Ovary (tissue), 3 donors: ENCODE measurements at regions not wholly inside any gene's neighbourhood (a gene's known extent, or its start where the extent isn't known, plus 50 kb on each side); places are given as distances from the start of the nearest gene placed in this dataset.

Source experiments
- CTCF ChIP-seq, 3 donors: fragments of 450-650 bp in 2 of 3; fragments of 200-600 bp in 1 of 3; IDR thresholded peaks; one replicate each; pipeline versions ENCODE4 v1.5.1 to v1.8.0; 2016 to 2022; ENCODE audit warnings: antibody characterized with exemption in 3 of 3, mild to moderate bottlenecking in 1 of 3
- POLR2A ChIP-seq: fragments of 450-650 bp; IDR thresholded peaks from one replicate; pipeline ENCODE4 v1.6.1; 2017; ENCODE audit warnings: antibody characterized with exemption, mild to moderate bottlenecking, moderate library complexity
- donor health status: DM: no; HTN: no; CAD: no.

DNA sequence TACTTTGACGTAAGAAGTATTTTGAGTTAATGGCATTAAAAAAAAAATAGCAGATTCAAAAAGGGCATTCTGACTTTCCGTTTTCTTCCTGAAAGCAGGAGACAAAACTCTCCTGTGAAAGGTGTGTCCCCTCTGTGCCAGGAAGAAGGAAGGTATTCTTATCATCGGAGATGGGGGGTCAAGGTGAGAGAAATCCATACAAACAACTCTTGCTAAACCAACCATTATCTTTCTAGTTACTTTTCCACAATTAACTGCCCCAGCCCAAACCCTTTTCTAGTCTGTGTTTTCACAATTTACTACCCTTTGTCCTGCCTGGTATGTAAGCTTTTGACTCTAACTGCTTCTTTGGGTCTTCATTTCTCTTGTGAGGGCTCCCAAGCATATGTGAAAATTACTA lies 717.3 kb downstream of the EPM2A start:
- TF ChIP-seq CTCF (IDR thresholded peaks at IDR 0.05) (no peak), POLR2A (no peak)
